NT2/D1 (cell line): ENCODE measurements at regions not wholly inside any gene's neighbourhood (a gene's known extent, or its start where the extent isn't known, plus 50 kb on each side); places are given as distances from the start of the nearest gene placed in this dataset.
"Not testable (repeated sequence)": the region's sequence is repeated elsewhere in the genome, so short reads cannot be mapped to it uniquely, and the experiment has no call there.

Experiments used
- DNase-seq: peaks from one replicate; pipeline ENCODE4 v3.0.0-alpha.2; 2011; ENCODE audit warnings: low read depth, low spot score
- H3K27me3 ChIP-seq: 2 replicates; pipeline ENCODE4 v1.6.0; 2011; ENCODE audit warnings: mild to moderate bottlenecking; ENCODE audit not compliant: insufficient read length, insufficient read depth
- H3K36me3 ChIP-seq: 2 replicates; pipeline ENCODE4 v1.6.1; 2011; ENCODE audit warnings: mild to moderate bottlenecking, low read length, mixed read lengths; ENCODE audit not compliant: insufficient read depth, insufficient read length
- H3K4me1 ChIP-seq: 2 replicates; pipeline ENCODE4 v1.5.1; 2011; ENCODE audit not compliant: insufficient read depth, insufficient read length
- H3K4me3 ChIP-seq: 2 replicates; pipeline ENCODE4 v1.5.1; 2011; ENCODE audit warnings: low read depth; ENCODE audit not compliant: insufficient read length
- H3K9ac ChIP-seq: 2 replicates; pipeline ENCODE4 v1.6.0; 2011; ENCODE audit warnings: low read depth; ENCODE audit not compliant: insufficient read length
- H3K9me3 ChIP-seq: 2 replicates; pipeline ENCODE4 v1.5.1; 2011; ENCODE audit warnings: mild to moderate bottlenecking, low read length; ENCODE audit not compliant: insufficient read depth
- SUZ12 ChIP-seq: IDR thresholded peaks from 2 replicates; pipeline ENCODE4 v1.6.1; 2011; ENCODE audit not compliant: insufficient read length, insufficient read depth; ENCODE audit errors: extremely low read depth
- YY1 ChIP-seq: IDR thresholded peaks from 2 replicates; pipeline ENCODE4 v1.6.1; 2011; ENCODE audit not compliant: insufficient read length, insufficient read depth
- ZNF274 ChIP-seq: IDR thresholded peaks from 2 replicates; pipeline ENCODE4 v1.6.1; 2011; ENCODE audit warnings: mild to moderate bottlenecking, low read depth, low read length

DNA sequence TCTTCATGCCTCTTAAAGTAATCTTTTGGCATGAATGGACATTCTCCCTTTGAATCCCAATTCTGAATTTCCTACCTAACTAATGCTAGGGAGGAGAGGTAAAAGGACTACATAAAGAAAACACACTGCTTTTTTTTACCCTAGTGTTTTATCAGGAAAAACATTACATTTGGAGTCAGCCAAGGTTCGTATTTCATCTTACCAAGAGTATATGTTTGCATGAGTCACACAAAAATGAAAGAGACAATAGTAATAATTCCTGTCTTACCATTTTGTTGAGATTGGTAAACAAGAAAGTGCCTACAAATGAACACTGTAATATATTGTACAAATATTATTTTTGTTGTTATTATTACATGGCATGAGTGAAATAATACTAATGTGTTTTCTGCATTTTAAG, 112.9 kb upstream of the WARS2 start:
- Histone ChIP-seq H3K4me3 (no peak overlapping the region), H3K36me3 (no peaks in the 10 kb centered on the region), H3K9ac (no peak overlapping the region), H3K9me3 (peaks cover 4% of the 10 kb centered on the region; the same call in 1 of the 2 replicates), H3K4me1 (no peaks in the 10 kb centered on the region), H3K27me3 (no peaks in the 10 kb centered on the region)
- TF ChIP-seq ZNF274 (no peak), YY1 (no peak), SUZ12 (no peak)
- DNase-seq, result no peak

DNA sequence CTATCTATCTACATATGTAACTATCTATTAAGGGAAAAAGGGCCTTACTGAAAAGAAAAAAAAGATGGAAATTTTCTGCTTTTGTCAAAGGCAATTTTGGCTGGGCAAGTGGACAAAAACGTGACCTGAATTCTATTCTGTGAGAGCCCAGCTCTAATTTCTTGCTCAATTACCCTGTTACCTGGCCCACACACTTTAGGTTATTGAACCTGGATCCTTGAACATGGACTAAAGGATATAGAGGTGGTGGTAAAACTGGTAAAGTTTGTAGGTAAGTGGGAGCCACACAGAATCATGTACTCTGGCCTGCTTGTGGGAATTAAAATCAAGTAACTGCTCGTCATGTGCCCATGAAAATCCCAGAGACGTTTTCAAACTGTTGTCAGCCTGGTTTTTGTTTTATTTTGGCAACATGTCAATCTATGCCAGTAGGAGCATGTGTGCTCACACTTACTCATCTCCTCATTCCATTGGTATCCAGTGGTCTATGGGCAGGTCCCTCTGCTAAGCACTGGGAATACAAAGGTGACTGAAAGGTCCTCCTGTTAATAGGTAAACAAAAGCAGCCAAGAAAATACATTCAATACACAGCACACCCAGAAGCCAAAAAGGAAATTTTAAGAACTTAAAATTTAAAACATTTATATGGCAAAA, 113.7 kb upstream of the WARS2 start:
- Histone ChIP-seq H3K4me1 (no peaks in the 10 kb centered on the region), H3K27me3 (no peaks in the 10 kb centered on the region), H3K4me3 (no peak overlapping the region), H3K9ac (no peak overlapping the region), H3K36me3 (no peaks in the 10 kb centered on the region), H3K9me3 (peaks cover 4% of the 10 kb centered on the region; the same call in 1 of the 2 replicates)
- DNase-seq, result no peak
- TF ChIP-seq ZNF274 (no peak), YY1 (no peak), SUZ12 (no peak)

DNA sequence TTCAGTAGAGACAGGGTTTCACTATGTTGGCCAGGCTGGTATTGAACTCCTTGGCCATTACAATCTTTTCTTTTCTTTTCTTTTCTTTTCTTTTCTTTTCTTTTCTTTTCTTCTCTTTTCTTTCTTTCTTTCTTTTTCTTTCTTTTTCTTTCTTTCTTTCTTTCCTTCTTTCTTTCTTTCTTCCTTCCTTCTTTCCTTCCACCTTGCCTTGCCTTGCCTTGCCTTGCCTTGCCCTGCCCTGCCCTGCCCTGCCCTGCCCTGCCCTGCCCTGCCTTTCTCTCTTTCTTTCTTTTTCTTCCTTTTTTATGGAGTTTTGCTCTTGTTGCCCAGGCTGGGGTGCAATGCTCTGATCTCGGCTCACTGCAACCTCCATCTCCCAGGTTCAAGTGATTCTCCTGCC, 112.5 kb upstream of the HAO2 start:
- not testable (repeated sequence) for H3K4me3 ChIP-seq, H3K27me3 ChIP-seq, H3K9me3 ChIP-seq, H3K4me1 ChIP-seq, H3K9ac ChIP-seq, H3K36me3 ChIP-seq, DNase-seq

DNA sequence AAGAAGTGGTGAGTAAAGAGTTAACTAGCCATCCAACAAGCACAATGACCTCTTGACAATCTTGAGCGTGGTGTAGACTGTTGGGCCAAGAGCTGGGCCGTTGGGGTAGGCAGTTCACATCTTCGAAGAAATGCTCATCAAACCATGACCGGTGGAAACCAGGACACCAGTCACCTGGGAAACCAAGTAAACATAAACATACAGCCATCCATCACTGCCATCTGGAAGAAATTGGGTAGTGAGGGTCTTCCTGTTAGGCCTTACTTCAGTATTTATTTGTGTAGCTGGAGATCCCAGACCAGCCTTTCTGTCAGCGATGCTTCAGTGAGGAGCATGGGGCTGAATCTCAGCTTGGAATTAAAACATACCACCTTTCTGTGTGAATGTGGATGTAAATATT, 108.1 kb upstream of the HAO2 start:
- Histone ChIP-seq H3K9me3 (peaks cover 4% of the 10 kb centered on the region; the same call in 1 of the 2 replicates), H3K27me3 (no peaks in the 10 kb centered on the region), H3K36me3 (no peaks in the 10 kb centered on the region), H3K9ac (no peak overlapping the region), H3K4me1 (no peaks in the 10 kb centered on the region), H3K4me3 (no peak overlapping the region)
- no peak for DNase-seq
- TF ChIP-seq YY1 (no peak), ZNF274 (no peak), SUZ12 (no peak)

DNA sequence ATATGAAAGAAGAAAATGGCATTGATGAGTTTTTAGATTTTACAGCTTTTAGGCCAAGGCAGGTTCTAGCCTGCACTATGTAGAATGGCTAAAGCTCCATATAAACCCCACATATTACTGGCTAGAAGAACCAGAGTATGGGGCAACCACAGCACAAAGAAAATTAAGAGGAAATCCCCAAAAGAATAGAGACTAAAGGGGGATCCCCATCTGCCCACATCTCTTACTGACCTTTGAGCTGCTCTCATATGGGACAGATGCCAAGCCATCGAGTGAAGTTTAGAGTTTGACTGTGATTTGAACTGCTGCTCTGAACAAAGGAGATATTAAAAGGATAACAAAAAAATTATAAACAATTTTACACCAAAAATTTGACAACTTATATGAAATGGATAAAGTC, 102.2 kb upstream of the HAO2 start:
- DNase-seq, result no peak
- Histone ChIP-seq H3K4me3 (no peak overlapping the region), H3K4me1 (no peaks in the 10 kb centered on the region), H3K36me3 (no peaks in the 10 kb centered on the region), H3K27me3 (no peaks in the 10 kb centered on the region), H3K9ac (no peak overlapping the region), H3K9me3 (no peaks in the 10 kb centered on the region)
- TF ChIP-seq ZNF274 (no peak), YY1 (no peak), SUZ12 (no peak)

DNA sequence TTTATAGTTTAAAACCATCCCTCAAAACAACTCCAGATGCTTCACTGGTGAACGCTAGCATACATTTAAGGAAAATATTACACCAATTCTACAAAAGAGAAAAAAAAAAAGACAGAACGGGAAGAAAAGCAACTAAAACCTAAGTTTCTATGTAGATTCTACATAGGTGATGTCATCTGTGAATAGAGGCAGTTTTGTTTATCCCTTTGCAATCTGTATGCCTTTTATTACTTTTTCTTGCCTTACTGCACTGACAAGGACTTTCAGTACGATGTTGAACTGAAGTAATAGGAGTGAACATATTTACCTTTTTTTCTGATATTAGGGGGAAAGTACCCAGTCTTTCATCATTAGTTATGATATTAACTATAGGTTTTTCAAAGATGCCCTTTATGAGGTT, 101.7 kb upstream of the HAO2 start:
- H3K9me3 ChIP-seq, result no peaks in the 10 kb centered on the region
- no peak overlapping the region for H3K4me3 ChIP-seq
- no peak overlapping the region for H3K9ac ChIP-seq
- DNase-seq, result no peak
- no peak for TF ChIP-seq YY1
- TF ChIP-seq ZNF274, result no peak
- no peak for TF ChIP-seq SUZ12
- no peaks in the 10 kb centered on the region for H3K4me1 ChIP-seq
- H3K27me3 ChIP-seq, result no peaks in the 10 kb centered on the region
- no peaks in the 10 kb centered on the region for H3K36me3 ChIP-seq

DNA sequence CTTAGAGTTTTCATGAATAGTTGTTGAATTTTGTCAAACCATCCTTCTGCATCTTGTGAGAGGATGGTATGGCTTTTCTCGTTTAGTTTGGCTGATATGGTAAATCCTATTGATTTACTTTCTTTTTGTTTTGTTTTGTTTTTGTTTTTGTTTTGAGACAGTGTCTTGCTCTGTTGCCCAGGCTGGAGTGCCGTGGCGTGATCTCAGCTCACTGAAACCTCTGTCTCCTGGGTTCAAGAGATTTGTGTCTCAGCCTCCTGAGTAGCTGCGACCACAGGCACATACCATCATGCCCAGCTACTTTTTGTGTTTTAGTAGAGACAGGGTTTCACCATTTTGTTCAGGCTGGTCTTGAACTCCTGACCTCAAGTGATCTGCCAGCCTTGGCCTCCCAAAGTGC, 101.3 kb upstream of the HAO2 start:
- not testable (repeated sequence) for H3K4me1 ChIP-seq, H3K9ac ChIP-seq, DNase-seq, H3K9me3 ChIP-seq, H3K4me3 ChIP-seq, H3K27me3 ChIP-seq, H3K36me3 ChIP-seq

DNA sequence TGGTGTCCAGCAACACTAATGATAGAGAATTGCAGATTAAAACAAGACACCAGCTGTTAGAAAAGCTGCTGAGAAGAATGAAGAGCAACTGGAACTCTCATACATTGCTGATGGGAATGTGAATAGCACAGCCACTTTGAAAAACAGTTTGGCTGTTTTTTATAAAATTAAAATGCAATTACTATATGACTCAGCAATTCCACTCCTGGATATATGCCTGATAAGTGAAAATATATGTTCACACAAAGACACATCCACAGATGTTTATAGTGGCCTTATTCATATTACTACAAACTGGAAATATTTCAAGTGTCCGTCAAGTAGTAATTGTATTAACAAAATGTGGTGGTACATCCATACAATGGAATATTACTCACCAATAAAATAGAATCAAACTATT, 99.7 kb upstream of the HAO2 start:
- Histone ChIP-seq H3K9me3 (no peaks in the 10 kb centered on the region), H3K36me3 (no peaks in the 10 kb centered on the region), H3K27me3 (no peaks in the 10 kb centered on the region), H3K4me3 (no peak overlapping the region), H3K9ac (no peak overlapping the region), H3K4me1 (no peaks in the 10 kb centered on the region)
- no peak for DNase-seq
- TF ChIP-seq YY1, result no peak
- TF ChIP-seq SUZ12, result no peak
- no peak for TF ChIP-seq ZNF274
